Effector memory CD8-positive, alpha-beta T cell (primary cell): ENCODE measurements at regions not wholly inside any gene's neighbourhood (a gene's known extent, or its start where the extent isn't known, plus 50 kb on each side); places are given as distances from the start of the nearest gene placed in this dataset.

Source experiments
- ATAC-seq: fragments of 150-1000 bp; cut with Tn5 transposase; replicated peaks from 2 replicates; pipeline ENCODE4 v1.10.0; 2021; ENCODE audit warnings: mild to moderate bottlenecking, moderate library complexity
- DNase-seq, 3 experiments: peaks; one replicate each; pipeline ENCODE4 v3.0.0; 2021
- H3K27ac Mint-ChIP-seq, 2 donors: one replicate each; pipeline ENCODE4 v1.8.0; 2022; ENCODE audit warnings: mild to moderate bottlenecking in 2 of 2, mixed read lengths in 2 of 2, moderate library complexity in 2 of 2
- H3K27me3 Mint-ChIP-seq, 2 donors: one replicate each; pipeline ENCODE4 v1.8.0; 2022; ENCODE audit warnings: mixed read lengths in 2 of 2
- H3K36me3 Mint-ChIP-seq: one replicate; pipeline ENCODE4 v1.8.0; 2022; ENCODE audit warnings: mild to moderate bottlenecking, moderate library complexity, mixed read lengths; ENCODE audit not compliant: insufficient read depth
- H3K4me1 Mint-ChIP-seq, 2 donors: one replicate each; pipeline ENCODE4 v1.8.0; 2022; ENCODE audit warnings: low read depth in 2 of 2, mixed read lengths in 2 of 2
- H3K4me3 Mint-ChIP-seq, 2 donors: one replicate each; pipeline ENCODE4 v1.8.0; 2022; ENCODE audit warnings: mild to moderate bottlenecking in 2 of 2, mixed read lengths in 2 of 2, moderate library complexity in 2 of 2
- H3K9me3 Mint-ChIP-seq, 2 donors: one replicate each; pipeline ENCODE4 v1.8.0; 2022; ENCODE audit warnings: mixed read lengths in 2 of 2

DNA sequence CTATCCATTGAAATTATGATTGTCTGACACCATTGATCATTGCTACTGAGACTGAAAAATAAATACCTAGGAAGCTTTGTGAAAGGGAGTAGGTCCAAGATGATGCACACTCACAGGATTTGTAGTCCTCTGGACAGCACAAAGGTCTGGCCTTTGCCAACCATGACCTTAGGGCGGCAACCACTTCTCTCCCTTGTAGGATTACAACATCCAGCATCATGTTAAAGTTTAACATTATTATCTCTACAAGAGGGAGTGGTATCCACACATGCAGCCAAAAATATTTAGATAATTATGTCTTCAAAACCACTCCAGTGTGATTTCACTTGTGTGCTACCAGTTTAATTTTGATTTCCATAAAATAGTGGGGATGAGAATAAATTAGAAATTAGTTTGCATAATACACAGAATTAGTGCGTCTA lies 51.1 kb upstream of the NHSL1 start:
- no peak for ATAC-seq
- peaks cover 2% of the 10 kb centered on the region for H3K36me3 Mint-ChIP-seq
- DNase-seq: no peak
- H3K27me3 Mint-ChIP-seq: peaks cover 38 to 50% of the 10 kb centered on the region in 2 donors
- no peaks in the 10 kb centered on the region for H3K9me3 Mint-ChIP-seq
- H3K4me3 Mint-ChIP-seq: no peak overlapping the region
- H3K4me1 Mint-ChIP-seq: no peaks in the 10 kb centered on the region
- no peak overlapping the region for H3K27ac Mint-ChIP-seq

DNA sequence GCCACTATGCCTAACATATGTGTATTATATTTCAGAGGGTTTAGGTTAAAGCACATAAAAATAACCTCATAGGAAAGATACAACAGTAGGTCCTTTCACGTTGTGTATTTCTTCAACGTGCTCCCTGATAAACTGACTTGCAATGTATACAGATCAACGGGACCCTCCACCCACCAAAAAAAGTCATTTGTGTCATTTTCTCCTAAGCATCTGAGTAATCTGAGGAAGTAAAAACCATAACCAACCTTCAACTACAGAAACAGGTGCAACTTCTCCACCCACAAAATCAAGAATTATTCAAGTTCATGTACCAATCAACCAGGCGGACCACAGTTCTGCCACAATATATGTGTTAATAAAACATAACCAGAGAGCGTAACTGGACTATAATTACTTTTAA lies 54.9 kb upstream of the NHSL1 start:
- no peaks in the 10 kb centered on the region for H3K9me3 Mint-ChIP-seq
- DNase-seq (no peak), ATAC-seq (no peak)
- H3K4me1 Mint-ChIP-seq: no peaks in the 10 kb centered on the region
- peaks cover 30 to 31% of the 10 kb centered on the region in 2 donors for H3K27me3 Mint-ChIP-seq
- peaks cover 2% of the 10 kb centered on the region for H3K36me3 Mint-ChIP-seq
- H3K4me3 Mint-ChIP-seq: no peak overlapping the region
- no peak overlapping the region for H3K27ac Mint-ChIP-seq

DNA sequence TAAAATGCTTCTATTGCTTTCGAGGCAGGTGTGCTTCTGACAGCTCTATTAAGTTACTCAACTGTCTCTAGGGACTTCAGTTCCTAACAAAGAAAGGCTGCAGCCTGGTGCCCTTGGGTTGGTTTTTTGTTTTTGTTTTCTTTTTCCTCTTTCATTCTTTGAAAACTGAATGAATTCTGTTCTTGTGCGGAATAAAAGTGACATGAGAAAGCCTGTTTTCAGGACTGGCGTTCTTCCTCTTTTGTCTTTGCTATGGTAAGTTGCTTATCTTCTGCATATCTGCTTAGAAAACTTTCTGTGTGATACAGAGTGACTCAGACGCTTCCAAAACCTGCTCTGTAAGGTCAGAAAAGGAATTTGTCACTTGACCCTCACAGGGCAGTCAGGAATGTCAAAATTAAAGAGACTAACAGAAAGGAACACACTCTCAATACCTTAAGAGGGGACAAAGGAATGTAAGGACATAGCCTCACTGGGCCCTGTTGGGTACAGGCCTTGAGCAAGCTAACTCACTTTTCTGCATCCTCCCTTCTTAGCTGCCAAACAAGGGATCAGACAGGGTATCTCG lies 56.2 kb upstream of the NHSL1 start:
- H3K27ac Mint-ChIP-seq: no peak overlapping the region
- peaks cover 29 to 39% of the 10 kb centered on the region in 2 donors for H3K27me3 Mint-ChIP-seq
- no peaks in the 10 kb centered on the region for H3K36me3 Mint-ChIP-seq
- DNase-seq (no peak), ATAC-seq (no peak)
- no peaks in the 10 kb centered on the region for H3K4me1 Mint-ChIP-seq
- no peaks in the 10 kb centered on the region for H3K9me3 Mint-ChIP-seq
- no peak overlapping the region for H3K4me3 Mint-ChIP-seq

- no peak overlapping the region for H3K27ac Mint-ChIP-seq
- ATAC-seq (no peak), DNase-seq (no peak)
- no peaks in the 10 kb centered on the region for H3K4me1 Mint-ChIP-seq
- no peak overlapping the region for H3K4me3 Mint-ChIP-seq
- H3K9me3 Mint-ChIP-seq: no peaks in the 10 kb centered on the region
- no peaks in the 10 kb centered on the region for H3K36me3 Mint-ChIP-seq
- H3K27me3 Mint-ChIP-seq: peaks cover 35 to 40% of the 10 kb centered on the region in 2 donors
These were observed 57.9 kb upstream of the NHSL1 start for GRCh38 chr6:138557147-138557546.

DNA sequence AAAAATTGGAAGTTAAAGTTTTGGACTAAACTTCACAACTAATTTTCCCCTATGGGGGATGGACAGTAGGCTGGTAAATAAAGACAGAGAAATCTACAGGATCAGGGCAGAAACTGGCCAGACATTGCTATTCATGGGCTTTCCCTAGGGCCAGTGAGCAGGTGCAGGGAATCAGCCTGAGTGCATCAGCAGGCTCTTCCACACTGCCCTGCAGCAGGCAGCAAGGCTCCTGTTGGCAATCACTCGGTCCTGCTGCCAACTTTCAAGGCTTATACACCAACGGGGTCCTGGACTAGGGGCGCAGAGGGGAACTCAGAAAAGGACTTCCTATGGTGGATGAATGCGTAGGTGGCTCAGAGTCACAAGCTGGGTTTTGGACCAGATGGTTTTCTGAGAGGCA lies 59.8 kb upstream of the NHSL1 start:
- no peaks in the 10 kb centered on the region for H3K36me3 Mint-ChIP-seq
- ATAC-seq: no peak
- no peak for DNase-seq
- H3K9me3 Mint-ChIP-seq: no peaks in the 10 kb centered on the region
- no peak overlapping the region for H3K27ac Mint-ChIP-seq
- H3K4me1 Mint-ChIP-seq: no peaks in the 10 kb centered on the region
- peaks cover 24 to 58% of the 10 kb centered on the region in 2 donors for H3K27me3 Mint-ChIP-seq
- no peak overlapping the region for H3K4me3 Mint-ChIP-seq

DNA sequence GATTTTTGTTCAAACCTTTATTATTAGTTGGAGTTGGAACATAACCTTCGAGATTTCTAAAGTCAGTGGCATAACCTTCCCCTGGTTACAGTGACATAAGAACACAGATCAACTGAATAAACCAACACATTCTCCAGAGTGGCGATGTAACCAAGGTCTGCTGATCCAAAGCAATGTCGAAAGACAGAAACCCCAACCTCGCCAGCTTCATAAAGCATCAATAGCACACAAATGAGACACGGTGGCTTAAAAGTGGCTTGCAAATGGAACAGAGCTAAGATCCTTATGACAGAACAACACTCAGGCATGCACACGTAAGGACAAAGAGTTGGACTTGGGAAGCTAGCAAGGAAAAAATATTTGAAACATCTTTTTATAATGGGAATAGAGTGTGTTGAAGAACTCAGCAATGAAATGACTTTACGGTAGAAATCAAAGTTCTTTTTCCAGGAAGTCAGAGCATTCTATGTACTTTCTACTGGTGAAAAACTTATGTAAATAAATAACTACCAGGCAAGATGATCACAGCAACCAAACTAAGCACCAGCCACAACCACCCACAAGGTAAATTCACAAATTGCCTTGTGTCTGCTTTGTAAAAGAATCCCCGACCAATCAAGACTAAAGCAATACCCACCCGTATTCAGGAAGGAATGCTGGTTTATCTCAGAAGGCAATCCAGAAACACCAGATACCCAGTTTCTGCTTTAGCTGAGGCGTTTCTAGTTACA lies 61.0 kb upstream of the NHSL1 start:
- no peaks in the 10 kb centered on the region for H3K9me3 Mint-ChIP-seq
- ATAC-seq: no peak
- no peaks in the 10 kb centered on the region for H3K36me3 Mint-ChIP-seq
- no peak for DNase-seq
- H3K4me1 Mint-ChIP-seq: no peaks in the 10 kb centered on the region
- no peak overlapping the region for H3K27ac Mint-ChIP-seq
- H3K4me3 Mint-ChIP-seq: no peak overlapping the region
- H3K27me3 Mint-ChIP-seq: peaks cover 36 to 61% of the 10 kb centered on the region in 2 donors

DNA sequence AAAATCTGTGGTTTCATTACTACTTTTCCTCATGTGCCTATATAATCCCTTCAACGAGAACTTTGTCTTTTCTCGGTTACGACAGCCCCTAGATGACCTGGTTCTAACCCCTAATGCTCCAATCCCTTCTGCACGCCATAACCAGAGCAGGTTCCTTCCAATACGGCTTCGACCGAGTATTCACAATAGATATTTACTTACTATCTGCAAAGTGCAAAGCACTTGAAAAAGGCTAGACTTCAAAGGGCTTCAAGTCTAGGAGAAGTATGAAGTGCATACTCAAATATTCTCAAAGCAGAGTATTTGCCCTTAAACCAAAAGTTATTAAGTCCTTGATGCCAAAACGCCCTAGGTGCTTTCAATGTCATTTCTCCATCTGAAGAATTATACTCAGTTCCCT lies 63.4 kb upstream of the NHSL1 start:
- H3K36me3 Mint-ChIP-seq: no peaks in the 10 kb centered on the region
- H3K9me3 Mint-ChIP-seq: no peaks in the 10 kb centered on the region
- DNase-seq (no peak), ATAC-seq (no peak)
- peaks cover 36 to 57% of the 10 kb centered on the region in 2 donors for H3K27me3 Mint-ChIP-seq
- no peak overlapping the region for H3K4me3 Mint-ChIP-seq
- no peaks in the 10 kb centered on the region for H3K4me1 Mint-ChIP-seq
- H3K27ac Mint-ChIP-seq: no peak overlapping the region

- no peak for DNase-seq
- no peaks in the 10 kb centered on the region for H3K9me3 Mint-ChIP-seq
- H3K27me3 Mint-ChIP-seq: peaks cover 36 to 62% of the 10 kb centered on the region in 2 donors
- H3K4me1 Mint-ChIP-seq: no peaks in the 10 kb centered on the region
- no peak overlapping the region for H3K4me3 Mint-ChIP-seq
- no peak overlapping the region for H3K27ac Mint-ChIP-seq
- no peaks in the 10 kb centered on the region for H3K36me3 Mint-ChIP-seq
- no peak for ATAC-seq
These were observed 63.9 kb upstream of the NHSL1 start for GRCh38 chr6:138563231-138563630.

GRCh38 chr6:138563650-138564049 lies 64.4 kb upstream of the NHSL1 start:
- Mint-ChIP-seq H3K27me3 (peaks cover 36 to 64% of the 10 kb centered on the region in 2 donors), H3K36me3 (no peaks in the 10 kb centered on the region), H3K4me1 (no peaks in the 10 kb centered on the region), H3K27ac (no peak overlapping the region), H3K9me3 (no peaks in the 10 kb centered on the region), H3K4me3 (no peak overlapping the region)
- ATAC-seq (no peak), DNase-seq (no peak)

- Mint-ChIP-seq H3K36me3 (no peaks in the 10 kb centered on the region), H3K27me3 (peaks cover 31 to 61% of the 10 kb centered on the region in 2 donors), H3K9me3 (no peaks in the 10 kb centered on the region), H3K4me3 (no peak overlapping the region), H3K27ac (no peak overlapping the region), H3K4me1 (no peaks in the 10 kb centered on the region)
- ATAC-seq: no peak
- DNase-seq: no peak
These were observed 65.0 kb upstream of the NHSL1 start for GRCh38 chr6:138564170-138564721.

DNA sequence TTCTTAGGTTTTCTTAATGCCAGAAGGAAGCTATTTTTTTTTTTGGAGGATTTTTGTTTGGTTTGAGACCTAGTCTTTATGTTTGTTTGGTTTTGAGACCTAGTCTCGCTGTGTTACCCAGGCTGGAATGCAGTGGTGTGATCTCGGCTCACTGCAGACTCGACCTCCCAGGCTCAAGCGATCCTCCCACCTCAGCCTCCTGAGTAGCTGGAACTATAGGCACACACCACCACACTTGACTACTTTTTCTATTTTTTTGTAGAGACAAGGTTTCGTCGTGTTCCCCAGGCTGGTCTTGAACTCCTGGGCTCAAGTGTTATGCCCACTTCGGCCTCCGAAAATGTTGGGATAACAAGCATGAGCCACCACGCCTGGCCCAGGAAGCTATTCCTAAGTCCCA lies 67.8 kb upstream of the NHSL1 start:
- Mint-ChIP-seq H3K27me3 (peaks cover 17 to 41% of the 10 kb centered on the region in 2 donors), H3K4me3 (no peak overlapping the region), H3K36me3 (no peaks in the 10 kb centered on the region), H3K4me1 (no peaks in the 10 kb centered on the region), H3K9me3 (no peaks in the 10 kb centered on the region), H3K27ac (no peak overlapping the region)
- DNase-seq (no peak), ATAC-seq (no peak)

- no peaks in the 10 kb centered on the region for H3K4me1 Mint-ChIP-seq
- no peaks in the 10 kb centered on the region for H3K36me3 Mint-ChIP-seq
- no peaks in the 10 kb centered on the region for H3K9me3 Mint-ChIP-seq
- no peak overlapping the region for H3K4me3 Mint-ChIP-seq
- ATAC-seq (no peak), DNase-seq (no peak)
- H3K27me3 Mint-ChIP-seq: peaks cover 14 to 36% of the 10 kb centered on the region in 2 donors
- H3K27ac Mint-ChIP-seq: no peak overlapping the region
These were observed 69.7 kb upstream of the NHSL1 start for GRCh38 chr6:138568997-138569396.

DNA sequence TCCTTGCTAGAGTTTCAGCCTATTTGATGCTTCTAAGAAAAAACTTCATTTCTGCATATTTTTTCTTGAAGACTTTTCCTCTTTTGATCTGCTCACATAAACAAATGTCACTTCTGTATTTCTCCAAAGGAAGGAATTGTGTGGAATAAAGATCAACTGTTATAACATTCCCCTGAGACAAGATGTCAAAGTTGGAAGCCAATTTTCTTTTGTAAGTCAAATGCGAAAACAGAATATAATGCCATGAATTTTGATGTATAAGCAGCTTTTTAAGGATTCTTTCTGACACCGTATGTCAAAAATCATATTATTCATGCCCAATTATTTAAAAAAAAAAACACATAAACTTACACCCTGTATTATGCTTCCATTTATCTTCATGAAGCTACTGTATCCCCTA lies 70.3 kb upstream of the NHSL1 start:
- H3K4me1 Mint-ChIP-seq: no peaks in the 10 kb centered on the region
- no peak overlapping the region for H3K4me3 Mint-ChIP-seq
- no peaks in the 10 kb centered on the region for H3K9me3 Mint-ChIP-seq
- H3K36me3 Mint-ChIP-seq: no peaks in the 10 kb centered on the region
- peaks cover 8 to 31% of the 10 kb centered on the region in 2 donors for H3K27me3 Mint-ChIP-seq
- no peak for DNase-seq
- no peak overlapping the region for H3K27ac Mint-ChIP-seq
- no peak for ATAC-seq
